ENCODE measurements at regions not wholly inside any gene's neighbourhood (a gene's known extent, or its start where the extent isn't known, plus 50 kb on each side); places are given as distances from the start of the nearest gene placed in this dataset.

- Mint-ChIP-seq H3K27me3 (ENCODE audit: low read depth) (no peaks in the 10 kb centered on the region), H3K4me3 (no peak overlapping the region), H3K4me1 (no peaks in the 10 kb centered on the region), H3K36me3 (no peaks in the 10 kb centered on the region), H3K9me3 (peaks cover 55% of the 10 kb centered on the region), H3K27ac (no peak overlapping the region)
- no peak for TF ChIP-seq CTCF (IDR thresholded peaks at IDR 0.05; ENCODE audit: unreplicated experiment)
- no peak for DNase-seq (ENCODE audit: low spot score in 2 of 2, unreplicated experiment in 2 of 2)
These were observed 907.0 kb downstream of the KCNJ18 start for GRCh38 chr17:22599322-22599721.

GRCh38 chr17:22600644-22601298 is 908.4 kb downstream of the KCNJ18 start:
- Mint-ChIP-seq H3K4me1 (no peaks in the 10 kb centered on the region), H3K27ac (no peak overlapping the region), H3K36me3 (no peaks in the 10 kb centered on the region), H3K27me3 (ENCODE audit: low read depth) (no peaks in the 10 kb centered on the region), H3K4me3 (no peak overlapping the region), H3K9me3 (peaks cover 59% of the 10 kb centered on the region)
- no peak for DNase-seq (ENCODE audit: low spot score in 2 of 2, unreplicated experiment in 2 of 2)
- TF ChIP-seq CTCF (IDR thresholded peaks at IDR 0.05; ENCODE audit: unreplicated experiment) = no peak

Measured in mesothelial cell of epicardium (in vitro differentiated cells).